HepG2 (cell line): ENCODE measurements at regions not wholly inside any gene's neighbourhood (a gene's known extent, or its start where the extent isn't known, plus 50 kb on each side); places are given as distances from the start of the nearest gene placed in this dataset.

Experiments used
- ATAC-seq: fragments of 200-7000 bp; cut with Tn5 transposase; 3 replicates; pipeline ENCODE4 v1.9.1; 2020; ENCODE audit warnings: mild to moderate bottlenecking, moderate library complexity
- BruUV-seq: library from RNA; stranded (reverse); fragments of 400-500 nt; replicated peaks from 2 replicates; lab custom pipeline; 2021; lab: Mats Ljungman, UMichigan
- CTCF ChIA-PET: fragments of 300-600 bp; formaldehyde crosslinking; extraction: SDS; loops from one replicate; lab custom pipeline; 2021; ENCODE audit warnings: low total read pairs, inconsistent platforms, low intra/inter-chr PET ratio; lab: Yijun Ruan, JAX
- POLR2A ChIA-PET: fragments of 350-600 bp; sonication (Branson Sonifier 250); formaldehyde crosslinking; loops from one replicate; lab custom pipeline; 2020; ENCODE audit warnings: antibody characterized with exemption, inconsistent platforms; lab: Yijun Ruan, JAX
- DNase-seq: peaks from one replicate; pipeline ENCODE4 v3.0.0-alpha.2; 2015; ENCODE audit warnings: low spot score
- FAIRE-seq: peaks from 3 replicates; lab custom pipeline; 2011; peaks lifted over from hg19 to GRCh38; lab: Jason Lieb, UNC
- H2AFZ ChIP-seq: one replicate; pipeline ENCODE4 v1.6.1; 2011; ENCODE audit warnings: low read length, inconsistent platforms
- H3K27ac ChIP-seq: fragments of 300-600 bp; 3 replicates; pipeline ENCODE4 v1.8.0; 2011; ENCODE audit warnings: mixed run types, mild to moderate bottlenecking, mixed read lengths, low read length, inconsistent platforms; ENCODE audit not compliant: insufficient read depth; ENCODE audit errors: extremely low read length
- H3K27me3 ChIP-seq, 2 experiments: fragments of 200-600 bp in 1 of 2; 2 replicates in 1 of 2; 3 replicates in 1 of 2; pipeline versions ENCODE4 v1.6.0 to v1.8.0; 2011; ENCODE audit warnings: low read length in 2 of 2, mild to moderate bottlenecking in 2 of 2, moderate library complexity in 2 of 2, inconsistent platforms in 1 of 2; ENCODE audit not compliant: insufficient read depth in 2 of 2, control insufficient read depth in 1 of 2
- H3K36me3 ChIP-seq, 2 experiments: fragments of 200-600 bp in 1 of 2; replicated peaks in 1 of 2; 2 replicates in 1 of 2; 3 replicates in 1 of 2; pipeline versions ENCODE4 v1.5.1 to v1.8.0; 2011; ENCODE audit warnings: low read length in 2 of 2, inconsistent platforms in 1 of 2; ENCODE audit not compliant: insufficient read depth in 2 of 2, control insufficient read depth in 1 of 2
- H3K4me1 ChIP-seq: 2 replicates; pipeline ENCODE4 v1.5.1; 2012; ENCODE audit warnings: low read length, inconsistent platforms; ENCODE audit not compliant: insufficient read depth
- H3K4me2 ChIP-seq: 2 replicates; pipeline ENCODE4 v1.6.0; 2011; ENCODE audit warnings: low read depth, low read length, inconsistent platforms
- H3K4me3 ChIP-seq, 3 experiments: fragments of 200-600 bp in 1 of 3; sonication (generic), shearing (Covaris generic) in 1 of 3; replicated peaks in 1 of 3; 2 replicates each; pipeline ENCODE4 v1.5.1; 2011 to 2016; ENCODE audit warnings: low read length in 3 of 3, inconsistent platforms in 2 of 3, low read depth in 2 of 3, mild to moderate bottlenecking in 2 of 3, control low read depth in 1 of 3, mixed read lengths in 1 of 3; ENCODE audit not compliant: insufficient read depth in 1 of 3
- H3K79me2 ChIP-seq: one replicate; pipeline ENCODE4 v1.6.1; 2011; ENCODE audit warnings: low read length, inconsistent platforms; ENCODE audit not compliant: insufficient read depth
- H3K9ac ChIP-seq: 2 replicates; pipeline ENCODE4 v1.6.0; 2011; ENCODE audit warnings: mild to moderate bottlenecking, low read depth, low read length, inconsistent platforms; ENCODE audit not compliant: insufficient read depth
- H3K9me3 ChIP-seq: 2 replicates; pipeline ENCODE4 v1.5.1; 2012; ENCODE audit warnings: mild to moderate bottlenecking, low read length
- H4K20me1 ChIP-seq: 2 replicates; pipeline ENCODE4 v1.6.0; 2011; ENCODE audit warnings: inconsistent platforms, mild to moderate bottlenecking, low read length, moderate library complexity; ENCODE audit not compliant: insufficient read depth
- CHCHD3 ChIP-seq: sonication (generic); formaldehyde crosslinking; IDR thresholded peaks from 2 replicates; pipeline ENCODE4 v1.8.0; 2022; ENCODE audit warnings: mild to moderate bottlenecking, missing genetic modification reagents, moderate library complexity
- ETV6 ChIP-seq: sonication (generic); formaldehyde crosslinking; conservative IDR thresholded peaks from 2 replicates; pipeline ENCODE4 v1.4.0; 2020; ENCODE audit warnings: missing genetic modification reagents
- GABPB1 ChIP-seq: IDR thresholded peaks from 2 replicates; pipeline ENCODE4 v1.6.1; 2016; ENCODE audit warnings: mild to moderate bottlenecking, missing genetic modification reagents, moderate library complexity, missing compliant biosample characterization
- GMEB1 ChIP-seq: sonication (generic); formaldehyde crosslinking; IDR thresholded peaks from 2 replicates; pipeline ENCODE4 v1.5.1; 2020; ENCODE audit warnings: missing genetic modification reagents, mild to moderate bottlenecking, borderline replicate concordance
- HOXA3 ChIP-seq: sonication (generic); formaldehyde crosslinking; IDR thresholded peaks from 2 replicates; pipeline ENCODE4 v1.5.0; 2020; ENCODE audit warnings: missing genetic modification reagents
- KDM5B ChIP-seq: sonication (generic); formaldehyde crosslinking; IDR thresholded peaks from 2 replicates; pipeline ENCODE4 v1.4.0; 2020; ENCODE audit warnings: missing genetic modification reagents, mild to moderate bottlenecking, borderline replicate concordance
- NFIC ChIP-seq: IDR thresholded peaks from 2 replicates; pipeline ENCODE4 v1.6.1; 2012; ENCODE audit warnings: mild to moderate bottlenecking, low read length, inconsistent platforms
- PHB2 ChIP-seq: fragments of 450-650 bp; IDR thresholded peaks from 2 replicates; pipeline ENCODE4 v1.6.1; 2018; ENCODE audit not compliant: partially characterized antibody
- POLR2AphosphoS5 ChIP-seq: IDR thresholded peaks from 2 replicates; pipeline ENCODE4 v1.6.1; 2012; ENCODE audit warnings: low read depth, low read length
- PRDM10 ChIP-seq: sonication (generic); formaldehyde crosslinking; IDR thresholded peaks from 2 replicates; pipeline ENCODE4 v1.4.0; 2020; ENCODE audit warnings: low read depth, missing genetic modification reagents
- RFX1 ChIP-seq: fragments of 450-650 bp; IDR thresholded peaks from 2 replicates; pipeline ENCODE4 v1.6.1; 2017
- SALL2 ChIP-seq: sonication (generic); formaldehyde crosslinking; IDR thresholded peaks from 2 replicates; pipeline ENCODE4 v1.8.1; 2023; ENCODE audit warnings: mild to moderate bottlenecking, missing genetic modification reagents, inconsistent platforms
- SOX5 ChIP-seq: IDR thresholded peaks from 2 replicates; pipeline ENCODE4 v1.6.1; 2016; ENCODE audit warnings: borderline replicate concordance
- ZBTB2 ChIP-seq: sonication (generic); formaldehyde crosslinking; IDR thresholded peaks from 2 replicates; pipeline ENCODE4 v1.8.0; 2022; ENCODE audit warnings: low read depth, missing genetic modification reagents
- ZBTB21 ChIP-seq: sonication (generic); formaldehyde crosslinking; IDR thresholded peaks from 2 replicates; pipeline ENCODE4 v1.4.0; 2020; ENCODE audit warnings: missing genetic modification reagents
- ZBTB37 ChIP-seq: sonication (generic); formaldehyde crosslinking; IDR thresholded peaks from 2 replicates; pipeline ENCODE4 v1.4.0; 2020; ENCODE audit warnings: mild to moderate bottlenecking, missing genetic modification reagents
- ZNF549 ChIP-seq: sonication (generic); formaldehyde crosslinking; IDR thresholded peaks from 2 replicates; pipeline ENCODE4 v1.5.0; 2020; ENCODE audit warnings: missing genetic modification reagents
- ZNF737 ChIP-seq: sonication (generic); formaldehyde crosslinking; IDR thresholded peaks from 2 replicates; pipeline ENCODE4 v1.5.0; 2020; ENCODE audit warnings: missing genetic modification reagents, mild to moderate bottlenecking, borderline replicate concordance
- ZNF780A ChIP-seq: sonication (generic); formaldehyde crosslinking; IDR thresholded peaks from 2 replicates; pipeline ENCODE4 v1.8.0; 2022; ENCODE audit warnings: mild to moderate bottlenecking, missing genetic modification reagents, moderate library complexity
- in situ Hi-C: cut with HindIII; loops from 2 replicates; pipeline ENCODE4 v1.10.0; 2017; ENCODE audit warnings: low pct_unique_long_range_greater_than_20kb; ENCODE audit not compliant: extremely low pct_ligation_motif_present
- intact Hi-C: fragments of 100-400 bp; cut with micrococcal nuclease; formaldehyde crosslinking; loops from one replicate; pipeline ENCODE4 v1.10.0; 2022; ENCODE audit not compliant: unreplicated experiment

DNA sequence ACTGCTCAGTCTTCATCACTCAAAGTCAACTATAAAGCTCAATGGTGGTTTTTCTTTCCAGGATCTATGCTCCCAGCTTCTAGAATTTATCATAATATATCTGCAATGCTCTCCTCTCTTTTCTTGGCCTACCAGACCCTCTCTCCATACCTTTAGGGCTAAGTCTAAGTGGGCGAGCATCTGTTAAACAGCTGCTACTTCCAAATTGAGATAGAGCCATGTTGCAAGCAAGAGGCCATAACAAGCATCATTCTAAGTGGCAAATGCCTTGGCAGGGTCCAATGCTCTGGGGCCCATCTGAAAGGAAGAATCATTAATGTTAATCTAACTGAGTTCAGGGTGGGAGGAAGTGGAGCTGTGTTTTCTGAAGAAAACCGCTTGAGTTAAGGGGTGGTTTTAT is 324.0 kb downstream of the TLR4 start (continued):
- no peak for TF ChIP-seq CHCHD3 (CRISPR knock-in tag)
- TF ChIP-seq PHB2, result no peak
- no peak for TF ChIP-seq ZBTB2 (CRISPR knock-in tag)
- no peak for TF ChIP-seq SALL2 (CRISPR knock-in tag)
- TF ChIP-seq HOXA3 (CRISPR knock-in tag), result no peak
- TF ChIP-seq ZNF549 (CRISPR knock-in tag), result no peak
- no peak for TF ChIP-seq ZBTB37 (CRISPR knock-in tag)
- no peak for TF ChIP-seq GMEB1 (CRISPR knock-in tag)
- TF ChIP-seq, all 625 proteins: peak for 0

DNA sequence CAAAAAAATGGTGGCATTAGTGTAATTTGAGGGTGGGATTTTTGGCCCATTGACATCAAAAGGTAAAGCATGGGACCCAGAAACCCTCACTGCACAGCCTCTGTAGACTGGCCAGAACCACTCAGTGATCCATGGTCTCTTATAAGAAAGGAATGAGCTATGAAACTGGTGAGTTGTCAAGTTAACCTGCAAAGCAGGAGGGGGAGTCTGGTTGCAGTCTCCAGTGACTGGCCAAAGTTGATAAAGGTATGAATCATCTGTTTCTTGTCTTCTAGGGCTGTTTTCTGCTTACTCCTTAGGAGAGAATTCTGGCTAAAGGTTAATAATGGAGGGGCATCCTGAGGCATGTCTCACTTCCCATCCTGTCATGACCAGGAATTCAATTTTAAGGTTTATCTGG is 325.2 kb downstream of the TLR4 start:
- DNase-seq, result no peak
- BruUV-seq, result no TSS peak
- no peak overlapping the region for H2AFZ ChIP-seq
- no peak for ATAC-seq
- H3K4me1 ChIP-seq, result no peaks in the 10 kb centered on the region
- no peaks in the 10 kb centered on the region for H3K79me2 ChIP-seq
- H4K20me1 ChIP-seq, result no peaks in the 10 kb centered on the region
- in situ Hi-C loops, result no loop called here
- no peak overlapping the region for H3K4me2 ChIP-seq
- H3K36me3 ChIP-seq, result no peaks in the 10 kb centered on the region
- intact Hi-C loops, result no loop called here
- H3K27me3 ChIP-seq, result no peaks in the 10 kb centered on the region
- no peak overlapping the region for H3K4me3 ChIP-seq
- H3K9ac ChIP-seq, result no peak overlapping the region
- peaks cover 87% of the 10 kb centered on the region for H3K9me3 ChIP-seq
- ChIA-PET CTCF (no interaction called here), POLR2A (no interaction called here)
- FAIRE-seq, result no peak
- H3K27ac ChIP-seq, result no peak overlapping the region
- TF ChIP-seq RFX1 (no peak), POLR2AphosphoS5 (no peak), ZNF737 (CRISPR knock-in tag) (no peak), ZBTB21 (CRISPR knock-in tag) (no peak), SOX5 (CRISPR knock-in tag) (no peak), ETV6 (CRISPR knock-in tag) (no peak), ZNF780A (CRISPR knock-in tag) (no peak), NFIC (no peak), GABPB1 (CRISPR knock-in tag) (no peak), PRDM10 (CRISPR knock-in tag) (no peak), KDM5B (CRISPR knock-in tag) (no peak)
